ENCODE measurements at regions not wholly inside any gene's neighbourhood (a gene's known extent, or its start where the extent isn't known, plus 50 kb on each side); places are given as distances from the start of the nearest gene placed in this dataset.

DNA sequence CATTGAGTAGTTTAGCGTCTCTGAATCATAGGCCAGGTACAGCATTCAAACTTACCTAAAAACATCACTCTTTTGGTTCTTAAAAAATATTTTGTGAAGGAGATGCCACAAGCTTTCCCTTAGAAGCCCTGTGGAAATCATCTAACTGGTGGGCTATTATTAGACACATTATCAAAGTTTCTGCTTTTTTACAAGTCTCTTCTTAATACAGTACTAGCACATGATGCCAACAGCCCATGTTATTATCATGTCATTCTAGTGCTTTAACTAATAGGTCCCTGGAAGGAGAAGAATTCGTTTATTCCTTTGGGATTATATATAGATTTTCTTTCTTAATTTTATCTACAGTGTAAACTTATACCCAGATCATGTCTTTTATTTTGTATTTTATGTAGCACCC is 146.0 kb upstream of the PTPRK start:
- Histone ChIP-seq H3K27me3 (ENCODE audit: control insufficient read depth, insufficient read depth, low read length) (no peaks in the 10 kb centered on the region), H3K4me3 (ENCODE audit: low read length in 3 of 3) (no peak overlapping the region), H3K4me1 (ENCODE audit: control insufficient read depth in 2 of 3, insufficient read depth in 2 of 3, low read depth in 1 of 3, low read length in 3 of 3) (no peaks in the 10 kb centered on the region), H3K9me3 (ENCODE audit: control insufficient read depth in 2 of 3, insufficient read depth in 1 of 3, low read length in 3 of 3) (no peaks in the 10 kb centered on the region), H3K27ac (ENCODE audit: low read depth in 2 of 2, low read length in 2 of 2) (no peak overlapping the region), H3K9ac (ENCODE audit: low read length in 3 of 3) (no peak overlapping the region), H3K36me3 (ENCODE audit: control insufficient read depth in 2 of 3, insufficient read depth in 3 of 3, low read length in 3 of 3) (no peaks in the 10 kb centered on the region)
- FAIRE-seq (no peak), DNase-seq (no peak)
- TF ChIP-seq, protein P1, sequence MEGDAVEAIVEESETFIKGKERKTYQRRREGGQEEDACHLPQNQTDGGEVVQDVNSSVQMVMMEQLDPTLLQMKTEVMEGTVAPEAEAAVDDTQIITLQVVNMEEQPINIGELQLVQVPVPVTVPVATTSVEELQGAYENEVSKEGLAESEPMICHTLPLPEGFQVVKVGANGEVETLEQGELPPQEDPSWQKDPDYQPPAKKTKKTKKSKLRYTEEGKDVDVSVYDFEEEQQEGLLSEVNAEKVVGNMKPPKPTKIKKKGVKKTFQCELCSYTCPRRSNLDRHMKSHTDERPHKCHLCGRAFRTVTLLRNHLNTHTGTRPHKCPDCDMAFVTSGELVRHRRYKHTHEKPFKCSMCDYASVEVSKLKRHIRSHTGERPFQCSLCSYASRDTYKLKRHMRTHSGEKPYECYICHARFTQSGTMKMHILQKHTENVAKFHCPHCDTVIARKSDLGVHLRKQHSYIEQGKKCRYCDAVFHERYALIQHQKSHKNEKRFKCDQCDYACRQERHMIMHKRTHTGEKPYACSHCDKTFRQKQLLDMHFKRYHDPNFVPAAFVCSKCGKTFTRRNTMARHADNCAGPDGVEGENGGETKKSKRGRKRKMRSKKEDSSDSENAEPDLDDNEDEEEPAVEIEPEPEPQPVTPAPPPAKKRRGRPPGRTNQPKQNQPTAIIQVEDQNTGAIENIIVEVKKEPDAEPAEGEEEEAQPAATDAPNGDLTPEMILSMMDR (IDR thresholded peaks at IDR 0.05; ENCODE audit: borderline replicate concordance, extremely low read depth, insufficient read depth): no peak
- intact Hi-C loops (cut with DNase I): no loop called here

DNA sequence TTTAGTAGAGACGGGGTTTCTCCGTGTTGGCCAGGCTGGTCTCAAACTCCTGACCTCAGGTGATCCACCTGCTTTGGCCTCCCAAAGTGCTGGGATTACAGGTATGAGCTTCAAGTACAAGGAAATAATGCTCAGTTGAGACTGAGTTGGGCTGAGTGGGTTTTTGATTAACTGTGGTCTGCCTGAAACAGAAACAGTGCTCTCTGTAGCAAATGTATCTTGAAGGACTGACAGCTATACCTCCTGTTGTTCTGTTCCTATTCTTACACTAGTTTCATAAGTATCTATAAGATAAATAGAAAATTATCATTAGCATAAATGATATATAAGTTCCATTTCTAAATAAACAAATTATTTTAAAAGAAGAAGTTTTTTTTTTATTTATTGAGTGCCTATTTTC is 142.8 kb upstream of the PTPRK start:
- no peak overlapping the region for H3K27ac ChIP-seq (ENCODE audit: low read depth in 2 of 2, low read length in 2 of 2)
- no peaks in the 10 kb centered on the region for H3K36me3 ChIP-seq (ENCODE audit: control insufficient read depth in 2 of 3, insufficient read depth in 3 of 3, low read length in 3 of 3)
- DNase-seq: no peak
- no peaks in the 10 kb centered on the region for H3K27me3 ChIP-seq (ENCODE audit: control insufficient read depth, insufficient read depth, low read length)
- H3K4me3 ChIP-seq (ENCODE audit: low read length in 3 of 3): no peak overlapping the region
- TF ChIP-seq, protein P1 (IDR thresholded peaks at IDR 0.05; ENCODE audit: borderline replicate concordance, extremely low read depth, insufficient read depth): no peak
- intact Hi-C loops (cut with DNase I): no loop called here
- FAIRE-seq: no peak
- no peak overlapping the region for H3K9ac ChIP-seq (ENCODE audit: low read length in 3 of 3)
- no peaks in the 10 kb centered on the region for H3K9me3 ChIP-seq (ENCODE audit: control insufficient read depth in 2 of 3, insufficient read depth in 1 of 3, low read length in 3 of 3)
- no peaks in the 10 kb centered on the region for H3K4me1 ChIP-seq (ENCODE audit: control insufficient read depth in 2 of 3, insufficient read depth in 2 of 3, low read depth in 1 of 3, low read length in 3 of 3)

DNA sequence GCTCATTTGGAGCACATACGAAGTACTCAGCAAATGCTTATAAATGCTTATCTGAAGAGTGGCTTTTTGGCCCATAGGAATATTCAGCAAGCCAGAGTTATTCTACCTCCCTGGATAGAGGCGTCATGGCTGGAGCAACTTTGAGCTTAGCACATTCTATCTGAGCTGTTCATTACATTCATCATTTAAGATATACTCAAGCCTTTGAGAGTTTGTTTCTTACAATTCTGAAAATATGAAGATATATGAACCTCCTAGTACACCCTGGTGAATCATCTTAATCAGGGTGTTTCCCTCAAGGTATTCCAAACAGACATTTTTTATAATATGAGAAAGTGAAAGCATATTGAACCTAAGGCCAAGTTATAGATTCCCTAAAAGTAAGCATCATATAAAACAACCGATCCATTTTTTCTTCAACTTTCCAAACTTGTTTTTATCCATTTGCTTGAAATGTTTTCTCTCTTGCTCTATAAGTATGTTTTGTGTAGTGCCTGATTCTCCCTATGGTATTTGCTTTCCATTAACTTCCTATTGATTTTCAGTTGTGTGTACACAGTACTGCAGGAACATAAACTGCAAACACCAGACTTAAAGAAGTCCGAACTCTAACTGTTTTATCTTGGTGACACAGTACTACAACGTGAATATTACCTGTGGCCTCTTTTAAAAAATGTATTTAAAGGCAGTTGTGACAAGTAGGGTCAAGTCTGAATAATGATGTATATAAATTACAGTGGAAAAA is 139.7 kb upstream of the PTPRK start:
- H3K27ac ChIP-seq (ENCODE audit: low read depth in 2 of 2, low read length in 2 of 2): no peak overlapping the region
- H3K4me1 ChIP-seq (ENCODE audit: control insufficient read depth in 2 of 3, insufficient read depth in 2 of 3, low read depth in 1 of 3, low read length in 3 of 3): no peaks in the 10 kb centered on the region
- H3K4me3 ChIP-seq (ENCODE audit: low read length in 3 of 3): no peak overlapping the region
- DNase-seq: no peak
- no peak overlapping the region for H3K9ac ChIP-seq (ENCODE audit: low read length in 3 of 3)
- no peaks in the 10 kb centered on the region for H3K9me3 ChIP-seq (ENCODE audit: control insufficient read depth in 2 of 3, insufficient read depth in 1 of 3, low read length in 3 of 3)
- TF ChIP-seq, protein P1 (IDR thresholded peaks at IDR 0.05; ENCODE audit: borderline replicate concordance, extremely low read depth, insufficient read depth): no peak
- intact Hi-C loops (cut with DNase I): no loop called here
- no peak for FAIRE-seq
- no peaks in the 10 kb centered on the region for H3K36me3 ChIP-seq (ENCODE audit: control insufficient read depth in 2 of 3, insufficient read depth in 3 of 3, low read length in 3 of 3)
- H3K27me3 ChIP-seq (ENCODE audit: control insufficient read depth, insufficient read depth, low read length): no peaks in the 10 kb centered on the region

DNA sequence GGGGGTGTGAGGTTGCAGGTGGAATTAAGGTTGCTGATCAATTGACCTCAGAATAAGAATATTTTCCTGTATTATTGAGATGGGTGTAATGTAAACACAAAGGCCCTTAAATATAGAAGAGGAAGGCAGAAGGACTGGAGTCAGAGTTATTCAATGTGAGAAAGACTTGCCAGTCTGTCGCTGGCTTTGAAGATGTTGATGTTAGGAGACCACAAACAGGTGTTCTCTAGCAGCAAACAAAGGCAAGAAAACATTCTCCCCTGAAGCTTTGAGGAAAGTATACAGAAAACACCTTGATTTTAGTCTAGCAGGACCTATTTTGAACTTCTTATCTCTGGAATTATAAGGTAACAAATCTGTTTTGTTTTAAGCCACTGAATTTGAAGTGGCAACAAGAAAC is 138.9 kb upstream of the PTPRK start:
- DNase-seq: no peak
- Histone ChIP-seq H3K27ac (ENCODE audit: low read depth in 2 of 2, low read length in 2 of 2) (no peak overlapping the region), H3K4me3 (ENCODE audit: low read length in 3 of 3) (no peak overlapping the region), H3K9me3 (ENCODE audit: control insufficient read depth in 2 of 3, insufficient read depth in 1 of 3, low read length in 3 of 3) (no peaks in the 10 kb centered on the region), H3K9ac (ENCODE audit: low read length in 3 of 3) (no peak overlapping the region), H3K4me1 (ENCODE audit: control insufficient read depth in 2 of 3, insufficient read depth in 2 of 3, low read depth in 1 of 3, low read length in 3 of 3) (no peaks in the 10 kb centered on the region), H3K36me3 (ENCODE audit: control insufficient read depth in 2 of 3, insufficient read depth in 3 of 3, low read length in 3 of 3) (no peaks in the 10 kb centered on the region), H3K27me3 (ENCODE audit: control insufficient read depth, insufficient read depth, low read length) (no peaks in the 10 kb centered on the region)
- intact Hi-C loops (cut with DNase I): no loop called here
- TF ChIP-seq, protein P1 (IDR thresholded peaks at IDR 0.05; ENCODE audit: borderline replicate concordance, extremely low read depth, insufficient read depth): no peak
- FAIRE-seq: no peak

Measured in kidney (tissue), 13 donors.